RWPE2 (cell line): ENCODE measurements at regions not wholly inside any gene's neighbourhood (a gene's known extent, or its start where the extent isn't known, plus 50 kb on each side); places are given as distances from the start of the nearest gene placed in this dataset.

ENCODE experiments used
- ATAC-seq: fragments of 200-7000 bp; cut with Tn5 transposase; 3 replicates; pipeline ENCODE4 v1.9.1; 2021; ENCODE audit warnings: low read depth
- DNase-seq: peaks from one replicate; pipeline ENCODE4 v3.0.0-alpha.2; 2020; ENCODE audit warnings: low spot score
- H3K27ac ChIP-seq: fragments of 450-650 bp; 2 replicates; pipeline ENCODE4 v1.5.1; 2017; ENCODE audit warnings: mild to moderate bottlenecking; ENCODE audit not compliant: poor library complexity, severe bottlenecking
- H3K27me3 ChIP-seq: fragments of 250-450 bp; sonication (Bioruptor Pico); 2 replicates; pipeline ENCODE4 v1.5.1; 2021; ENCODE audit warnings: mild to moderate bottlenecking, moderate library complexity; ENCODE audit not compliant: insufficient read depth, poor library complexity, severe bottlenecking
- H3K36me3 ChIP-seq: fragments of 250-450 bp; sonication (Bioruptor Pico); 2 replicates; pipeline ENCODE4 v1.5.1; 2020; ENCODE audit warnings: low read depth, mild to moderate bottlenecking, moderate library complexity
- H3K4me1 ChIP-seq: fragments of 250-450 bp; sonication (Bioruptor Pico); 2 replicates; pipeline ENCODE4 v1.5.1; 2021; ENCODE audit warnings: mild to moderate bottlenecking, moderate library complexity; ENCODE audit not compliant: insufficient read depth, poor library complexity, severe bottlenecking
- H3K4me3 ChIP-seq: fragments of 250-450 bp; sonication (Bioruptor Pico); 2 replicates; pipeline ENCODE4 v1.5.1; 2021; ENCODE audit warnings: mild to moderate bottlenecking, moderate library complexity; ENCODE audit not compliant: severe bottlenecking
- H3K9me3 ChIP-seq: fragments of 250-450 bp; sonication (Bioruptor Pico); 2 replicates; pipeline ENCODE4 v1.5.1; 2021; ENCODE audit warnings: mild to moderate bottlenecking, moderate library complexity; ENCODE audit not compliant: severe bottlenecking
- TF ChIP-seq, protein P1 (sequence below): fragments of 450-650 bp; IDR thresholded peaks from one replicate; pipeline ENCODE4 v1.5.1; 2017; ENCODE audit warnings: mild to moderate bottlenecking, moderate library complexity; ENCODE audit not compliant: poor library complexity, severe bottlenecking

DNA sequence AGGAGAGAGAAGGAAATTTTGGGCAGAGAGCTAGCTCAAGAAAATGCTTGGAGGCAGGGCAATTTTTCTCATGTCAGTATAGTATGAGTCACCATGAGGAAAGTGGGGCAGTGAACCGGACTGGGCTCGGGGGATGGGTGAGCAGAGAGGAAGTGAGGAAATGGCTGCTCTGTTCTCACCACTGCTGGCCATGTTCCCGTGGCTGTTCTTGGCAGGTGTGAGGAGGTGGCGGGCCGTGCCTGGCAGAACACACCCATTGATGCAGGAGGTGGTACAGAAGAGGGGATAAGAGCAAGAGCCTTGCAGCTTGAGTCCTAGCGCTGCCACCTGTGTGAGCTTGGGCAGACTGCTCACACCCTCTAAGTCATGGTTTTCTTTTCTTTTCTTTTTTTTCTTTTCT, 304.4 kb upstream of the LYZL1 start:
- Histone ChIP-seq H3K9me3 (no peaks in the 10 kb centered on the region), H3K4me1 (no peaks in the 10 kb centered on the region), H3K4me3 (no peak overlapping the region), H3K36me3 (no peaks in the 10 kb centered on the region), H3K27ac (no peak overlapping the region), H3K27me3 (no peaks in the 10 kb centered on the region)
- ATAC-seq: peak; percentile 100
- peak; percentile 84 for DNase-seq
- TF ChIP-seq, protein P1, sequence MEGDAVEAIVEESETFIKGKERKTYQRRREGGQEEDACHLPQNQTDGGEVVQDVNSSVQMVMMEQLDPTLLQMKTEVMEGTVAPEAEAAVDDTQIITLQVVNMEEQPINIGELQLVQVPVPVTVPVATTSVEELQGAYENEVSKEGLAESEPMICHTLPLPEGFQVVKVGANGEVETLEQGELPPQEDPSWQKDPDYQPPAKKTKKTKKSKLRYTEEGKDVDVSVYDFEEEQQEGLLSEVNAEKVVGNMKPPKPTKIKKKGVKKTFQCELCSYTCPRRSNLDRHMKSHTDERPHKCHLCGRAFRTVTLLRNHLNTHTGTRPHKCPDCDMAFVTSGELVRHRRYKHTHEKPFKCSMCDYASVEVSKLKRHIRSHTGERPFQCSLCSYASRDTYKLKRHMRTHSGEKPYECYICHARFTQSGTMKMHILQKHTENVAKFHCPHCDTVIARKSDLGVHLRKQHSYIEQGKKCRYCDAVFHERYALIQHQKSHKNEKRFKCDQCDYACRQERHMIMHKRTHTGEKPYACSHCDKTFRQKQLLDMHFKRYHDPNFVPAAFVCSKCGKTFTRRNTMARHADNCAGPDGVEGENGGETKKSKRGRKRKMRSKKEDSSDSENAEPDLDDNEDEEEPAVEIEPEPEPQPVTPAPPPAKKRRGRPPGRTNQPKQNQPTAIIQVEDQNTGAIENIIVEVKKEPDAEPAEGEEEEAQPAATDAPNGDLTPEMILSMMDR: no peak

DNA sequence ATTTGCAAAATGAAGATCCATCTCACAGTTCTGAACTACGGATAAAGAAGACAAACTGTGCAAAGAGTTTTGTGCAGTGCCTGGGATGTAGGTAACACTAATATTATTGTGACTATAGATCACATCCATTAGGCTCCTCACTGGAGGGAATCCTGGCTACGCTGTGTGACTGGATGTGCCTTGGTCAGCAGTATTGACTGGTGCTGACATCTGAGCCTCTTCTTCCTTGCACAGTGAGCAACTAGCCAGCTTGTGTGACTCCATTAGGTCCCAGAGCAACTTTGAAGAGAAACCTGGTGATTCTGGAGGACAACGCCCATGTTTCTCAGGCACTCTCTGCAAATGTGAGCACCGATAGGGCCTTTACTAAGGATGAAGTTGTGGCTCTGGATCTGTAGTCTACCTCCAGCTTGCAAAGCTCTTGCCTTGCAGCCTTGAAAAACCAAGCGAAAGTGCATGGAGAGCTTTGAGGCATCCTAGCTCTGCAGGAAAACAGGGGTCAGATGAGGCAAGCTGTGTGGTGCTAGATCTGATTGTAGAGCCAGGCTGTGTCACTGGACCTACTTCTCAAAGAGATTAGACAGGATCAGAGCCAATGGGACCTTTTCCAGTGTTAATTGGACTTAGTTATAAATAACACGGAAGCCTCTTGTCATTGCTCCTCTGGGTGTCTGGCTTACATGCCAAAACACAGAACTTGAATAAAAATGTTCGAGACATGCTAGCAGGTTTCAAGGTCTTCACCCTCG, 303.6 kb upstream of the LYZL1 start:
- DNase-seq (no peak), ATAC-seq (no peak)
- Histone ChIP-seq H3K27ac (no peak overlapping the region), H3K4me3 (no peak overlapping the region), H3K9me3 (no peaks in the 10 kb centered on the region), H3K36me3 (no peaks in the 10 kb centered on the region), H3K27me3 (no peaks in the 10 kb centered on the region), H3K4me1 (no peaks in the 10 kb centered on the region)
- TF ChIP-seq, protein P1: no peak

DNA sequence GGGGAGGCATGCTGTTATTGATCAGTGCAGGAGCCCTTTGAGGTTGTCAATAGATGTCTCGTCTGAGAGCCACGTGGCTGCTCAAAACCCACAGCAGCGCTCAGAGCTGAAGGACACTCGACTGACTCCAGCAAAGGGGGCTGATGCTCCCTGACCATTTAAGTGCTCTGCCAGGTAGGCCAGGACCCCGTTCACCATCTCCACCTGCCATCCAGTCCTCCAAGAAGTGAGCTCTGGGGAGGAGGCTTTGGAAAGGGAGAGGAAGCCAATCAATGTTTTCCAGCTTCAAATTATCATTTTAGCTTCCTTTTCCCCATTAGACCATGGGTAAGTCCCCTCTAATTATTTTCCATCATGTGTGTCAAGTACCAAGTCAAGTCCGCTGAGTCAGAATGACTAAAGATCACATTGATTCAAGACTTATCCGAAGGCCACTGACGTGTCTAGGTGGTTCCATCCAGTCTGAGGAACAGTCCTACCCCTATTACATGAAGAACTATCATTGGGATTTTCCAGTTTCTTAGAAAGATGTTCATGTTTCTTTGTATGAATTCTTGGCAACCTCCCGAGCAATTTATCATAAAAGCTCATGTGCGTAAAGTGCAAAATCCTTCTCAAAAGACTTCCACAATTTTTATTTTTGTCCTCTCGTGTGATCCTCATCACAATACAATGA, 302.6 kb upstream of the LYZL1 start:
- Histone ChIP-seq H3K4me1 (no peaks in the 10 kb centered on the region), H3K9me3 (no peaks in the 10 kb centered on the region), H3K4me3 (no peak overlapping the region), H3K36me3 (no peaks in the 10 kb centered on the region), H3K27me3 (no peaks in the 10 kb centered on the region), H3K27ac (no peak overlapping the region)
- TF ChIP-seq, protein P1: no peak
- no peak for DNase-seq
- no peak for ATAC-seq

DNA sequence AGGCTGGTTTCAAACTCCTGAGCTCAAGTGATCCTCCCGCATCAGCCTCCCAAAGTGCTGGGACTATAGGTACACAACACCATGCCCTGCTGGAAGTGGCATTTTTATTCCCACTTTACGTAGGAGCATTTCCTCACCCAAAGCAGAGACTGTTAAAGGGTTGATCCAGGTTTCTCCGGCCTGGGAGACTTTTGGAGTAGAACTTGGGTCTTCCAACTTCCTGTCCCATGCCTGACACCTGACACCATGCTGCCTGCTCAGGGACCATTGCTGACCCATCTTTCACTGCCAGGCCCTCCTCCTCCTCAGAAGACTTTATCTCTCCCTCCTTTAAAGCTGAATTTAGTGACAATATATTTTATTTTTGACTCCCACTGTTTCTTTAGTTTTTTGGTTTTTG, 302.0 kb upstream of the LYZL1 start:
- H3K4me3 ChIP-seq: no peak overlapping the region
- H3K27me3 ChIP-seq: no peaks in the 10 kb centered on the region
- no peaks in the 10 kb centered on the region for H3K9me3 ChIP-seq
- H3K4me1 ChIP-seq: peaks cover 4% of the 10 kb centered on the region
- TF ChIP-seq, protein P1: no peak
- ATAC-seq (no peak), DNase-seq (no peak)
- no peaks in the 10 kb centered on the region for H3K36me3 ChIP-seq
- no peak overlapping the region for H3K27ac ChIP-seq
